Adrenal gland (tissue), 9 donors: ENCODE measurements at regions not wholly inside any gene's neighbourhood (a gene's known extent, or its start where the extent isn't known, plus 50 kb on each side); places are given as distances from the start of the nearest gene placed in this dataset.

Experiments
- DNase-seq, 7 donors: peaks; one replicate each; pipeline ENCODE4 v3.0.0-alpha.2; 2019 to 2020
- H3K27ac ChIP-seq, 5 donors: fragments of 200-600 bp; sonication (generic) in 4 of 5; 1 replicate in 3 of 5; 2 replicates in 2 of 5; pipeline versions ENCODE4 v1.5.1 to v1.8.0; 2016 to 2020; ENCODE audit warnings: mild to moderate bottlenecking in 1 of 5
- H3K27me3 ChIP-seq: fragments of 200-600 bp; 2 replicates; pipeline ENCODE4 v1.8.0; 2021
- H3K36me3 ChIP-seq, 2 donors: fragments of 200-600 bp; replicated peaks in 1 of 2; 1 replicate in 1 of 2; 2 replicates in 1 of 2; pipeline versions ENCODE4 v1.5.1 to v1.8.0; 2018 to 2022
- H3K4me1 ChIP-seq, 2 donors: fragments of 200-600 bp; replicated peaks in 1 of 2; 1 replicate in 1 of 2; 2 replicates in 1 of 2; pipeline versions ENCODE4 v1.5.1 to v1.8.0; 2018 to 2021
- H3K4me3 ChIP-seq, 4 donors: fragments of 200-600 bp; sonication (generic) in 3 of 4; one replicate each; pipeline ENCODE4 v1.5.1; 2016 to 2018
- H3K9me3 ChIP-seq, 3 donors: fragments of 200-600 bp; sonication (generic) in 1 of 3; replicated peaks in 1 of 3; 1 replicate in 2 of 3; 2 replicates in 1 of 3; pipeline versions ENCODE4 v1.5.1 to v1.8.0; 2016 to 2021
- POLR2A ChIP-seq, 2 donors: fragments of 450-650 bp; IDR thresholded peaks; one replicate each; pipeline ENCODE4 v1.6.1; 2017; ENCODE audit warnings: antibody characterized with exemption in 2 of 2, mild to moderate bottlenecking in 2 of 2, moderate library complexity in 1 of 2
- WGBS, 4 donors: extraction: QIAGEN DNeasy Blood & Tissue Kit in 2 of 4; methylation state at CpG; one replicate each; pipeline versions ENCODE4 v1.1.5 to v1.1.7; 2013 to 2017; 5-methylcytosine and 5-hydroxymethylcytosine counted together
- intact Hi-C, 2 donors: fragments of 100-400 bp; cut with DNase I; formaldehyde crosslinking; loops; one replicate each; pipeline versions ENCODE4 v1.14.1 to v1.15.0; 2022 to 2023
- TF ChIP-seq, protein P1 (sequence below), 6 experiments: fragments of 450-650 bp in 4 of 6; fragments of 200-600 bp in 2 of 6; sonication (generic) in 1 of 6; IDR thresholded peaks; 1 replicate in 5 of 6; 2 replicates in 1 of 6; pipeline versions ENCODE4 v1.5.1 to v1.8.0; 2016 to 2021; ENCODE audit warnings: antibody characterized with exemption in 6 of 6, mild to moderate bottlenecking in 2 of 6, moderate library complexity in 1 of 6
- donor health status: healthy with polysubstance abuse.
- donor health status: Bipolar disorder and iron deficiency.
- donor health status: DM: yes; HTN: yes; CAD: no.
- donor health status: DM: no; HTN: no; CAD: no.
- donor health status: DM: no; HTN: no; CAD: no.

GRCh38 chr2:65594150-65594549 lies 161.8 kb upstream of the SPRED2 start:
- intact Hi-C loops, result no loop called here

DNA sequence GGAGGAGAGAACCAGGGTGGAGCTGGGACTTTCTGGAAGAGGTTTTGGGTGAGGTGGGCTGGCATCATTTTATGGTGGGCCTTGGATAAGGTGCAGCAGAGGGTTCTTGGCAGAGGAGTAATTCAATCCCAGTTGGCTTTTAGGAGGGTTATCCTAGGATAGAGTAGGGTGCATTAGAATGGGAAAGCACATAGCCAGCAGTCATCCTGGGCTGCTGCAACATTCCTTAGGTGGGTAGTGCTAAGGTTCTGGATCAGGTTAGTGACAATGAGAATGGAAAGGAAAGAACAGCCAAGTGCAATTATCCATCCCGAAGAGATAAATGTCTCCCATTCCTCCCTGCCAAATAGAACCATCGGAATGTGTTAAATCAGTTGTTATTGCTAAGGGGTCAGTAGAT lies 157.3 kb upstream of the SPRED2 start:
- intact Hi-C loops, result no loop called here
- Histone ChIP-seq H3K4me1 (no peaks in the 10 kb centered on the region), H3K27ac (no peak overlapping the region), H3K9me3 (peaks cover 0 to 6% (median 0%) of the 10 kb centered on the region in 3 donors), H3K36me3 (no peaks in the 10 kb centered on the region), H3K4me3 (no peak overlapping the region), H3K27me3 (no peaks in the 10 kb centered on the region)
- TF ChIP-seq, protein P1, sequence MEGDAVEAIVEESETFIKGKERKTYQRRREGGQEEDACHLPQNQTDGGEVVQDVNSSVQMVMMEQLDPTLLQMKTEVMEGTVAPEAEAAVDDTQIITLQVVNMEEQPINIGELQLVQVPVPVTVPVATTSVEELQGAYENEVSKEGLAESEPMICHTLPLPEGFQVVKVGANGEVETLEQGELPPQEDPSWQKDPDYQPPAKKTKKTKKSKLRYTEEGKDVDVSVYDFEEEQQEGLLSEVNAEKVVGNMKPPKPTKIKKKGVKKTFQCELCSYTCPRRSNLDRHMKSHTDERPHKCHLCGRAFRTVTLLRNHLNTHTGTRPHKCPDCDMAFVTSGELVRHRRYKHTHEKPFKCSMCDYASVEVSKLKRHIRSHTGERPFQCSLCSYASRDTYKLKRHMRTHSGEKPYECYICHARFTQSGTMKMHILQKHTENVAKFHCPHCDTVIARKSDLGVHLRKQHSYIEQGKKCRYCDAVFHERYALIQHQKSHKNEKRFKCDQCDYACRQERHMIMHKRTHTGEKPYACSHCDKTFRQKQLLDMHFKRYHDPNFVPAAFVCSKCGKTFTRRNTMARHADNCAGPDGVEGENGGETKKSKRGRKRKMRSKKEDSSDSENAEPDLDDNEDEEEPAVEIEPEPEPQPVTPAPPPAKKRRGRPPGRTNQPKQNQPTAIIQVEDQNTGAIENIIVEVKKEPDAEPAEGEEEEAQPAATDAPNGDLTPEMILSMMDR (IDR thresholded peaks at IDR 0.05), result no peak
- no peak for TF ChIP-seq POLR2A (IDR thresholded peaks at IDR 0.05)
- DNase-seq, result no peak
- 74 to 86% (median 81%) methylated on average over 2 of the region's 2 CpGs for WGBS, 4 donors

More at GRCh38 chr2:65594150-65594549, 161.8 kb upstream of the SPRED2 start:
- Histone ChIP-seq H3K27ac (no peak overlapping the region), H3K4me3 (no peak overlapping the region), H3K9me3 (peaks cover 0 to 6% (median 0%) of the 10 kb centered on the region in 3 donors), H3K4me1 (no peaks in the 10 kb centered on the region), H3K27me3 (no peaks in the 10 kb centered on the region), H3K36me3 (no peaks in the 10 kb centered on the region)
- no peak for DNase-seq
- no peak for TF ChIP-seq POLR2A (IDR thresholded peaks at IDR 0.05)
- TF ChIP-seq, protein P1 (IDR thresholded peaks at IDR 0.05), result no peak

GRCh38 chr2:65587779-65588178 lies 155.4 kb upstream of the SPRED2 start:
- Histone ChIP-seq H3K9me3 (no peaks in the 10 kb centered on the region), H3K4me1 (no peaks in the 10 kb centered on the region), H3K36me3 (no peaks in the 10 kb centered on the region), H3K4me3 (no peak overlapping the region), H3K27ac (no peak overlapping the region), H3K27me3 (no peaks in the 10 kb centered on the region)
- WGBS, 4 donors, result 92 to 98% (median 96%) methylated on average over 4 of the region's 4 CpGs
- no peak for TF ChIP-seq POLR2A (IDR thresholded peaks at IDR 0.05)
- TF ChIP-seq, protein P1 (IDR thresholded peaks at IDR 0.05), result no peak
- DNase-seq, result no peak
- intact Hi-C loops, result no loop called here

- Histone ChIP-seq H3K27me3 (no peaks in the 10 kb centered on the region), H3K36me3 (no peaks in the 10 kb centered on the region), H3K4me1 (no peaks in the 10 kb centered on the region), H3K27ac (no peak overlapping the region), H3K9me3 (no peaks in the 10 kb centered on the region), H3K4me3 (no peak overlapping the region)
- WGBS, 4 donors, result 66 to 73% (median 71%) methylated on average over 4 of the region's 4 CpGs
- intact Hi-C loops, result no loop called here
- TF ChIP-seq POLR2A (IDR thresholded peaks at IDR 0.05), result no peak
- TF ChIP-seq, protein P1 (IDR thresholded peaks at IDR 0.05), result no peak
- DNase-seq, result no peak
Measured at GRCh38 chr2:65586516-65586915, 154.1 kb upstream of the SPRED2 start.
